ENCODE measurements at regions not wholly inside any gene's neighbourhood (a gene's known extent, or its start where the extent isn't known, plus 50 kb on each side); places are given as distances from the start of the nearest gene placed in this dataset.

GRCh38 chr11:134489728-134490127 is 77.7 kb upstream of the B3GAT1 start:
- Histone ChIP-seq H3K4me1 (ENCODE audit: insufficient read depth, poor library complexity, severe bottlenecking) (no peaks in the 10 kb centered on the region), H3K9me3 (ENCODE audit: severe bottlenecking) (no peaks in the 10 kb centered on the region), H3K27me3 (ENCODE audit: insufficient read depth, poor library complexity, severe bottlenecking) (no peaks in the 10 kb centered on the region), H3K4me3 (ENCODE audit: severe bottlenecking) (no peak overlapping the region), H3K36me3 (ENCODE audit: low read depth) (no peaks in the 10 kb centered on the region), H3K27ac (ENCODE audit: poor library complexity, severe bottlenecking) (no peak overlapping the region)
- DNase-seq (ENCODE audit: low spot score) (no peak), ATAC-seq (ENCODE audit: low read depth) (no peak)
- TF ChIP-seq CTCF (IDR thresholded peaks at IDR 0.05; ENCODE audit: poor library complexity, severe bottlenecking), result no peak

- Histone ChIP-seq H3K27ac (ENCODE audit: poor library complexity, severe bottlenecking) (no peak overlapping the region), H3K4me3 (ENCODE audit: severe bottlenecking) (no peak overlapping the region), H3K27me3 (ENCODE audit: insufficient read depth, poor library complexity, severe bottlenecking) (no peaks in the 10 kb centered on the region), H3K36me3 (ENCODE audit: low read depth) (no peaks in the 10 kb centered on the region), H3K4me1 (ENCODE audit: insufficient read depth, poor library complexity, severe bottlenecking) (no peaks in the 10 kb centered on the region), H3K9me3 (ENCODE audit: severe bottlenecking) (no peaks in the 10 kb centered on the region)
- TF ChIP-seq CTCF (IDR thresholded peaks at IDR 0.05; ENCODE audit: poor library complexity, severe bottlenecking), result no peak
- DNase-seq (ENCODE audit: low spot score) (no peak), ATAC-seq (ENCODE audit: low read depth) (no peak)
These were observed 76.9 kb upstream of the B3GAT1 start for GRCh38 chr11:134488913-134489312.

GRCh38 chr11:134488512-134488911 is 76.5 kb upstream of the B3GAT1 start:
- ATAC-seq (ENCODE audit: low read depth) (no peak), DNase-seq (ENCODE audit: low spot score) (no peak)
- Histone ChIP-seq H3K9me3 (ENCODE audit: severe bottlenecking) (no peaks in the 10 kb centered on the region), H3K4me3 (ENCODE audit: severe bottlenecking) (no peak overlapping the region), H3K27ac (ENCODE audit: poor library complexity, severe bottlenecking) (no peak overlapping the region), H3K4me1 (ENCODE audit: insufficient read depth, poor library complexity, severe bottlenecking) (no peaks in the 10 kb centered on the region), H3K36me3 (ENCODE audit: low read depth) (no peaks in the 10 kb centered on the region), H3K27me3 (ENCODE audit: insufficient read depth, poor library complexity, severe bottlenecking) (no peaks in the 10 kb centered on the region)
- no peak for TF ChIP-seq CTCF (IDR thresholded peaks at IDR 0.05; ENCODE audit: poor library complexity, severe bottlenecking)

GRCh38 chr11:134487696-134488095 is 75.7 kb upstream of the B3GAT1 start:
- ATAC-seq (ENCODE audit: low read depth), result no peak
- no peak overlapping the region for H3K27ac ChIP-seq (ENCODE audit: poor library complexity, severe bottlenecking)
- no peak for TF ChIP-seq CTCF (IDR thresholded peaks at IDR 0.05; ENCODE audit: poor library complexity, severe bottlenecking)
- no peaks in the 10 kb centered on the region for H3K4me1 ChIP-seq (ENCODE audit: insufficient read depth, poor library complexity, severe bottlenecking)
- no peaks in the 10 kb centered on the region for H3K27me3 ChIP-seq (ENCODE audit: insufficient read depth, poor library complexity, severe bottlenecking)
- no peaks in the 10 kb centered on the region for H3K36me3 ChIP-seq (ENCODE audit: low read depth)
- no peak overlapping the region for H3K4me3 ChIP-seq (ENCODE audit: severe bottlenecking)
- DNase-seq (ENCODE audit: low spot score), result no peak
- no peaks in the 10 kb centered on the region for H3K9me3 ChIP-seq (ENCODE audit: severe bottlenecking)

GRCh38 chr11:134486704-134487103 is 74.7 kb upstream of the B3GAT1 start:
- H3K4me3 ChIP-seq (ENCODE audit: severe bottlenecking), result no peak overlapping the region
- no peak overlapping the region for H3K27ac ChIP-seq (ENCODE audit: poor library complexity, severe bottlenecking)
- ATAC-seq (ENCODE audit: low read depth), result no peak
- H3K4me1 ChIP-seq (ENCODE audit: insufficient read depth, poor library complexity, severe bottlenecking), result no peaks in the 10 kb centered on the region
- no peaks in the 10 kb centered on the region for H3K27me3 ChIP-seq (ENCODE audit: insufficient read depth, poor library complexity, severe bottlenecking)
- H3K36me3 ChIP-seq (ENCODE audit: low read depth), result no peaks in the 10 kb centered on the region
- no peak for DNase-seq (ENCODE audit: low spot score)
- no peak for TF ChIP-seq CTCF (IDR thresholded peaks at IDR 0.05; ENCODE audit: poor library complexity, severe bottlenecking)
- H3K9me3 ChIP-seq (ENCODE audit: severe bottlenecking), result no peaks in the 10 kb centered on the region
